PC-9 (cell line): ENCODE measurements at regions not wholly inside any gene's neighbourhood (a gene's known extent, or its start where the extent isn't known, plus 50 kb on each side); places are given as distances from the start of the nearest gene placed in this dataset.

ENCODE experiments used
- CTCF ChIP-seq: fragments of 200-600 bp; sonication (generic); conservative IDR thresholded peaks from 2 replicates; pipeline ENCODE4 v1.6.1; 2017; ENCODE audit warnings: mixed run types, antibody characterized with exemption, mild to moderate bottlenecking, moderate library complexity
- EZH2 ChIP-seq: fragments of 200-600 bp; sonication (generic); IDR thresholded peaks from 2 replicates; pipeline ENCODE4 v1.8.0; 2017; ENCODE audit warnings: antibody characterized with exemption, low read depth

- no peak for TF ChIP-seq EZH2
- TF ChIP-seq CTCF = no peak
These were observed 206.1 kb upstream of the HDAC4 start for GRCh38 chr2:239606741-239607516.
